Activated CD4-positive, CD25-positive, alpha-beta regulatory T cell treated with anti-CD3 and anti-CD28 coated beads, Interleukin-2, amount 50 U/mL, for 24 hours (primary cell): ENCODE measurements at regions not wholly inside any gene's neighbourhood (a gene's known extent, or its start where the extent isn't known, plus 50 kb on each side); places are given as distances from the start of the nearest gene placed in this dataset.
"Not testable (repeated sequence)": the region's sequence is repeated elsewhere in the genome, so short reads cannot be mapped to it uniquely, and the experiment has no call there.

Experiments used
- ATAC-seq, 2 donors: fragments of 150-1000 bp; cut with Tn5 transposase; one replicate each; pipeline ENCODE4 v1.10.0; 2021; ENCODE audit warnings: mild to moderate bottlenecking in 1 of 2, moderate library complexity in 1 of 2

GRCh38 chr5:167348980-167349379, 942.5 kb upstream of the WWC1 start:
- ATAC-seq, result no peak

GRCh38 chr5:167351316-167351715, 940.1 kb upstream of the WWC1 start:
- ATAC-seq, result no peak

- ATAC-seq, result no peak
Observed at GRCh38 chr5:167352801-167353200, 938.6 kb upstream of the WWC1 start.

GRCh38 chr5:167355346-167355745, 936.1 kb upstream of the WWC1 start:
- ATAC-seq, result no peak

GRCh38 chr5:167356374-167356773, 935.1 kb upstream of the WWC1 start:
- no peak for ATAC-seq

GRCh38 chr5:167358868-167359492, 932.5 kb upstream of the WWC1 start:
- ATAC-seq, result no peak

GRCh38 chr5:167361795-167362194, 929.6 kb upstream of the WWC1 start:
- no peak for ATAC-seq

- no peak for ATAC-seq
Observed at GRCh38 chr5:167363065-167363464, 928.4 kb upstream of the WWC1 start.

GRCh38 chr5:167375125-167375524, 916.3 kb upstream of the WWC1 start:
- ATAC-seq, result no peak

- ATAC-seq, result no peak
Observed at GRCh38 chr5:167378894-167379723, 912.3 kb upstream of the WWC1 start.

- ATAC-seq, result no peak
Observed at GRCh38 chr5:167381457-167381856, 910.0 kb upstream of the WWC1 start.

GRCh38 chr5:167389537-167389936, 901.9 kb upstream of the WWC1 start:
- no peak for ATAC-seq

- not testable (repeated sequence) for ATAC-seq
Observed at GRCh38 chr5:167391286-167391685, 900.2 kb upstream of the WWC1 start.

- ATAC-seq, result no peak
Observed at GRCh38 chr5:167392240-167392639, 899.2 kb upstream of the WWC1 start.

GRCh38 chr5:167393358-167393757, 898.1 kb upstream of the WWC1 start:
- no peak for ATAC-seq

GRCh38 chr5:167402671-167403070, 888.8 kb upstream of the WWC1 start:
- ATAC-seq, result no peak

- ATAC-seq, result no peak
Observed at GRCh38 chr5:167406513-167406912, 884.9 kb upstream of the WWC1 start.

- ATAC-seq, result no peak
Observed at GRCh38 chr5:167412556-167412955, 878.9 kb upstream of the WWC1 start.

GRCh38 chr5:167413506-167413905, 877.9 kb upstream of the WWC1 start:
- ATAC-seq, result no peak

- ATAC-seq, result no peak
Observed at GRCh38 chr5:167414611-167415010, 876.8 kb upstream of the WWC1 start.

- no peak for ATAC-seq
Observed at GRCh38 chr5:167415779-167416746, 875.4 kb upstream of the WWC1 start.

- no peak for ATAC-seq
Observed at GRCh38 chr5:167417662-167418061, 873.8 kb upstream of the WWC1 start.

GRCh38 chr5:167425161-167425560, 866.3 kb upstream of the WWC1 start:
- no peak for ATAC-seq
